NT2/D1 (cell line): ENCODE measurements at regions not wholly inside any gene's neighbourhood (a gene's known extent, or its start where the extent isn't known, plus 50 kb on each side); places are given as distances from the start of the nearest gene placed in this dataset.

ENCODE experiments used
- YY1 ChIP-seq: IDR thresholded peaks from 2 replicates; pipeline ENCODE4 v1.6.1; 2011; ENCODE audit not compliant: insufficient read length, insufficient read depth
- ZNF274 ChIP-seq: IDR thresholded peaks from 2 replicates; pipeline ENCODE4 v1.6.1; 2011; ENCODE audit warnings: mild to moderate bottlenecking, low read depth, low read length

GRCh38 chr12:24227551-24227950 lies 278.1 kb upstream of the SOX5 start:
- no peak for TF ChIP-seq ZNF274
- TF ChIP-seq YY1, result no peak
